CD8-positive, alpha-beta memory T cell (primary cell): ENCODE measurements at regions not wholly inside any gene's neighbourhood (a gene's known extent, or its start where the extent isn't known, plus 50 kb on each side); places are given as distances from the start of the nearest gene placed in this dataset.

Experiments used
- CTCF ChIA-PET: fragments of 350-600 bp; sonication (Branson Sonifier 250); formaldehyde crosslinking; loops from one replicate; lab custom pipeline; 2021; ENCODE audit warnings: antibody characterized with exemption; lab: Charles Lee
- POLR2A ChIA-PET: fragments of 350-600 bp; sonication (Branson Sonifier 250); formaldehyde crosslinking; loops from one replicate; lab custom pipeline; 2021; ENCODE audit warnings: antibody characterized with exemption; lab: Charles Lee
- DNase-seq, 5 donors: peaks; one replicate each; pipeline versions ENCODE4 v3.0.0 to v3.0.0-alpha.2; 2020 to 2022; ENCODE audit warnings: mixed read lengths in 1 of 5
- H3K27ac ChIP-seq: one replicate; pipeline ENCODE4 v1.7.0; 2013; ENCODE audit warnings: low read depth, mild to moderate bottlenecking, low read length, moderate library complexity
- H3K27me3 ChIP-seq: 2 replicates; pipeline ENCODE4 v1.7.0; 2013; ENCODE audit warnings: low read length, mild to moderate bottlenecking; ENCODE audit not compliant: insufficient read depth, poor library complexity, severe bottlenecking
- H3K36me3 ChIP-seq: 2 replicates; pipeline ENCODE4 v1.7.0; 2013; ENCODE audit warnings: mild to moderate bottlenecking, low read length, moderate library complexity; ENCODE audit not compliant: insufficient read depth
- H3K4me1 ChIP-seq: 2 replicates; pipeline ENCODE4 v1.7.0; 2013; ENCODE audit warnings: mild to moderate bottlenecking, low read length, moderate library complexity; ENCODE audit not compliant: insufficient read depth
- H3K4me3 ChIP-seq: 2 replicates; pipeline ENCODE4 v1.7.0; 2013; ENCODE audit warnings: mild to moderate bottlenecking, low read length
- H3K9me3 ChIP-seq: 2 replicates; pipeline ENCODE4 v1.7.0; 2013; ENCODE audit warnings: mild to moderate bottlenecking, low read length
- H3K27ac Mint-ChIP-seq, 8 donors: one replicate each; pipeline ENCODE4 v1.8.0; 2020 to 2021; ENCODE audit warnings: mixed read lengths in 8 of 8, mild to moderate bottlenecking in 6 of 8, inconsistent platforms in 3 of 8, moderate library complexity in 3 of 8
- H3K27me3 Mint-ChIP-seq, 2 donors: one replicate each; pipeline ENCODE4 v1.8.0; 2020 to 2021; ENCODE audit warnings: mixed read lengths in 2 of 2, mild to moderate bottlenecking in 1 of 2, moderate library complexity in 1 of 2
- H3K36me3 Mint-ChIP-seq, 3 donors: one replicate each; pipeline ENCODE4 v1.8.0; 2020 to 2021; ENCODE audit warnings: mixed read lengths in 3 of 3, inconsistent platforms in 1 of 3, mild to moderate bottlenecking in 1 of 3
- H3K4me1 Mint-ChIP-seq, 3 donors: one replicate each; pipeline ENCODE4 v1.8.0; 2020 to 2021; ENCODE audit warnings: mixed read lengths in 3 of 3, inconsistent platforms in 1 of 3, mild to moderate bottlenecking in 1 of 3
- H3K4me3 Mint-ChIP-seq, 7 donors: one replicate each; pipeline ENCODE4 v1.8.0; 2020 to 2021; ENCODE audit warnings: mixed read lengths in 7 of 7, mild to moderate bottlenecking in 6 of 7, moderate library complexity in 4 of 7, inconsistent platforms in 2 of 7
- H3K9me3 Mint-ChIP-seq, 5 donors: one replicate each; pipeline ENCODE4 v1.8.0; 2020 to 2022; ENCODE audit warnings: mixed read lengths in 5 of 5, mild to moderate bottlenecking in 3 of 5, moderate library complexity in 2 of 5, inconsistent platforms in 1 of 5

- Histone ChIP-seq H3K4me1 (no peaks in the 10 kb centered on the region), H3K36me3 (no peaks in the 10 kb centered on the region), H3K27me3 (no peaks in the 10 kb centered on the region), H3K27ac (no peak overlapping the region), H3K4me3 (no peak overlapping the region), H3K9me3 (no peaks in the 10 kb centered on the region)
- POLR2A ChIA-PET = no interaction called here
- DNase-seq = no peak
- Mint-ChIP-seq H3K9me3 (no peaks in the 10 kb centered on the region), H3K4me3 (no peak overlapping the region), H3K27ac (no peak overlapping the region), H3K27me3 (peaks cover 12 to 15% of the 10 kb centered on the region in 2 donors), H3K36me3 (no peaks in the 10 kb centered on the region), H3K4me1 (no peaks in the 10 kb centered on the region)
- CTCF ChIA-PET = no interaction called here
Observed at GRCh38 chr15:96087180-96087884, 243.2 kb upstream of the NR2F2 start.

- no peak overlapping the region for H3K4me3 Mint-ChIP-seq
- ChIA-PET CTCF (no interaction called here), POLR2A (no interaction called here)
- H3K27me3 Mint-ChIP-seq = peaks cover 11 to 13% of the 10 kb centered on the region in 2 donors
- no peak for DNase-seq
- no peaks in the 10 kb centered on the region for H3K9me3 Mint-ChIP-seq
- no peak overlapping the region for H3K4me3 ChIP-seq
- no peaks in the 10 kb centered on the region for H3K36me3 Mint-ChIP-seq
- H3K27me3 ChIP-seq = no peaks in the 10 kb centered on the region
- no peaks in the 10 kb centered on the region for H3K4me1 ChIP-seq
- H3K9me3 ChIP-seq = no peaks in the 10 kb centered on the region
- H3K36me3 ChIP-seq = no peaks in the 10 kb centered on the region
- H3K27ac ChIP-seq = no peak overlapping the region
- H3K4me1 Mint-ChIP-seq = no peaks in the 10 kb centered on the region
- H3K27ac Mint-ChIP-seq = no peak overlapping the region
Observed at GRCh38 chr15:96088650-96089049, 241.8 kb upstream of the NR2F2 start.

- Histone ChIP-seq H3K36me3 (no peaks in the 10 kb centered on the region), H3K27me3 (no peaks in the 10 kb centered on the region), H3K27ac (no peak overlapping the region), H3K4me1 (no peaks in the 10 kb centered on the region), H3K9me3 (no peaks in the 10 kb centered on the region), H3K4me3 (no peak overlapping the region)
- Mint-ChIP-seq H3K4me1 (no peaks in the 10 kb centered on the region), H3K27ac (peak overlapping the region in 1 of 8 donors; percentile 43), H3K9me3 (no peaks in the 10 kb centered on the region), H3K4me3 (no peak overlapping the region), H3K27me3 (peaks cover 10 to 14% of the 10 kb centered on the region in 2 donors), H3K36me3 (no peaks in the 10 kb centered on the region)
- CTCF ChIA-PET = no interaction called here
- DNase-seq = no peak
- POLR2A ChIA-PET = no interaction called here
Observed at GRCh38 chr15:96089405-96090058, 241.0 kb upstream of the NR2F2 start.

GRCh38 chr15:96092186-96092585, 238.3 kb upstream of the NR2F2 start:
- peaks cover 5 to 14% of the 10 kb centered on the region in 2 donors for H3K27me3 Mint-ChIP-seq
- H3K9me3 Mint-ChIP-seq = no peaks in the 10 kb centered on the region
- no peaks in the 10 kb centered on the region for H3K27me3 ChIP-seq
- ChIA-PET POLR2A (no interaction called here), CTCF (no interaction called here)
- no peak overlapping the region for H3K4me3 ChIP-seq
- no peaks in the 10 kb centered on the region for H3K4me1 Mint-ChIP-seq
- no peaks in the 10 kb centered on the region for H3K36me3 Mint-ChIP-seq
- no peak for DNase-seq
- H3K4me3 Mint-ChIP-seq = no peak overlapping the region
- H3K9me3 ChIP-seq = no peaks in the 10 kb centered on the region
- no peaks in the 10 kb centered on the region for H3K4me1 ChIP-seq
- H3K27ac Mint-ChIP-seq = no peak overlapping the region
- no peak overlapping the region for H3K27ac ChIP-seq
- H3K36me3 ChIP-seq = no peaks in the 10 kb centered on the region

- Histone ChIP-seq H3K36me3 (no peaks in the 10 kb centered on the region), H3K9me3 (no peaks in the 10 kb centered on the region), H3K4me3 (no peak overlapping the region), H3K4me1 (no peaks in the 10 kb centered on the region), H3K27ac (no peak overlapping the region), H3K27me3 (no peaks in the 10 kb centered on the region)
- no peak for DNase-seq
- H3K36me3 Mint-ChIP-seq = no peaks in the 10 kb centered on the region
- no peaks in the 10 kb centered on the region for H3K9me3 Mint-ChIP-seq
- CTCF ChIA-PET = no interaction called here
- H3K4me3 Mint-ChIP-seq = no peak overlapping the region
- no peaks in the 10 kb centered on the region for H3K4me1 Mint-ChIP-seq
- H3K27me3 Mint-ChIP-seq = peaks cover 5 to 14% of the 10 kb centered on the region in 2 donors
- POLR2A ChIA-PET = interaction anchor here (0.6 kb wide), 1 partner anchor 11 kb away, joined by 3 read pairs; no protein-coding TSS in a partner anchor
- no peak overlapping the region for H3K27ac Mint-ChIP-seq
Observed at GRCh38 chr15:96093063-96093462, 237.4 kb upstream of the NR2F2 start.

- H3K4me1 Mint-ChIP-seq = no peaks in the 10 kb centered on the region
- CTCF ChIA-PET = no interaction called here
- H3K27ac ChIP-seq = no peak overlapping the region
Observed at GRCh38 chr15:96097661-96098060, 232.8 kb upstream of the NR2F2 start.

GRCh38 chr15:96102631-96103030, 227.9 kb upstream of the NR2F2 start:
- Histone ChIP-seq H3K27me3 (no peaks in the 10 kb centered on the region), H3K4me3 (no peak overlapping the region), H3K9me3 (no peaks in the 10 kb centered on the region), H3K36me3 (no peaks in the 10 kb centered on the region), H3K27ac (no peak overlapping the region), H3K4me1 (no peaks in the 10 kb centered on the region)
- Mint-ChIP-seq H3K27ac (no peak overlapping the region), H3K4me1 (no peaks in the 10 kb centered on the region), H3K4me3 (no peak overlapping the region), H3K36me3 (peaks cover 0 to 2% (median 0%) of the 10 kb centered on the region in 3 donors), H3K9me3 (peaks cover 0 to 1% (median 0%) of the 10 kb centered on the region in 5 donors), H3K27me3 (peaks cover 6 to 7% of the 10 kb centered on the region in 2 donors)
- ChIA-PET CTCF (no interaction called here), POLR2A (no interaction called here)
- DNase-seq = no peak

More at GRCh38 chr15:96097661-96098060, 232.8 kb upstream of the NR2F2 start:
- Mint-ChIP-seq H3K27ac (no peak overlapping the region), H3K9me3 (no peaks in the 10 kb centered on the region), H3K27me3 (peaks cover 3 to 10% of the 10 kb centered on the region in 2 donors), H3K36me3 (no peaks in the 10 kb centered on the region), H3K4me3 (no peak overlapping the region)
- DNase-seq = no peak
- H3K36me3 ChIP-seq = no peaks in the 10 kb centered on the region
- H3K4me3 ChIP-seq = no peak overlapping the region
- no peaks in the 10 kb centered on the region for H3K4me1 ChIP-seq
- POLR2A ChIA-PET = no interaction called here
- H3K27me3 ChIP-seq = no peaks in the 10 kb centered on the region
- H3K9me3 ChIP-seq = no peaks in the 10 kb centered on the region

- Mint-ChIP-seq H3K27me3 (peaks cover 0 to 3% of the 10 kb centered on the region in 2 donors), H3K4me3 (no peak overlapping the region), H3K4me1 (no peaks in the 10 kb centered on the region), H3K27ac (no peak overlapping the region), H3K9me3 (peaks cover 0 to 1% (median 0%) of the 10 kb centered on the region in 5 donors), H3K36me3 (peaks cover 0 to 2% (median 0%) of the 10 kb centered on the region in 3 donors)
- Histone ChIP-seq H3K27me3 (no peaks in the 10 kb centered on the region), H3K4me1 (no peaks in the 10 kb centered on the region), H3K27ac (no peak overlapping the region), H3K36me3 (no peaks in the 10 kb centered on the region), H3K9me3 (no peaks in the 10 kb centered on the region), H3K4me3 (no peak overlapping the region)
- no peak for DNase-seq
- ChIA-PET CTCF (no interaction called here), POLR2A (no interaction called here)
Observed at GRCh38 chr15:96106181-96106580, 224.3 kb upstream of the NR2F2 start.
